Urothelium cell line (cell line): ENCODE measurements at regions not wholly inside any gene's neighbourhood (a gene's known extent, or its start where the extent isn't known, plus 50 kb on each side); places are given as distances from the start of the nearest gene placed in this dataset.

Experiments used
- DNase-seq: peaks from one replicate; pipeline ENCODE4 v3.0.0; 2011; ENCODE audit warnings: low spot score, mixed read lengths
- FAIRE-seq: peaks from 2 replicates; lab custom pipeline; 2011; peaks lifted over from hg19 to GRCh38; lab: Jason Lieb, UNC

DNA sequence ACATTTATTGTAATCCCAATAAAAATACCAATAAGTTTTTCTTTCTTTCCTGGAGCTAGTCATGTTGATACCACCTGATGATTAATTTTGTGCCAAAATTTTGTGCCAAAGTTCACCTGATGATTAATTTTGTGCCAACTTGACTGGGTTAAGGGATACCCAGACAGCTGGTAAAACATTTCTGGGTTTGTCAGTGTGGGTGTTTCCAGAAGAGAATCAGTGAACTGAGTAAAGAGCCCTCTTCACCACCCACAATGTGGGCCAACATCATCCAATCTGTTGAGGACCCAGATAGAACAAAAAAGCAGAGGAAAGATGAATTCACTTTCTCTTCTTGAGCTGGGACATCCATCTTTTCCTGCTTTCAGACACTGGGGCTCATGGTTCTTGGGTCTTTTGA is 292.9 kb downstream of the LMO7 start:
- DNase-seq (no peak), FAIRE-seq (no peak)

DNA sequence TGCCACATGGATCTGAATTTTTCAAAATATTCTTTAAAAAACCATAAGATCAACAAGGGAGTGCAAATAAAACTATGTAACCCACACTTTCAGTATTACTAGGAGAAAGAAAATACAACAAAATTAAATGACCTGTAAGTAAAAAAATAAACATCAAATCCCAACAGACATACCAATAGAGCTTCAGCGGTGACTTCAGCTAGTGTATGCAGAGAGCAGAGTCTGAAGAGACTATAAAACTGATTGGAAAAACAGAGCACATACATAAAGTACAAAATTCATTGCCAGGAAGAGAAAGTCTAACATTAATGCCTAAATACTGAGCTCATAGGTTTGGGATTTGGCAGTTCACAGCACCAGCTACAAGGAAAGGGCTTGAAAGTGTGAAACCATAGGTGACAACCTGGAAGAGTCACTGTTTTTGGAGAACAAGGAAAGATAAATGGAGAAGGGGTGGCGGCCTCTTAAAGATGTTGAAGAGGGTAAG is 291.1 kb downstream of the LMO7 start:
- no peak for DNase-seq
- FAIRE-seq: no peak

GRCh38 chr13:75920536-75920935 is 284.4 kb downstream of the LMO7 start:
- DNase-seq (no peak), FAIRE-seq (no peak)

DNA sequence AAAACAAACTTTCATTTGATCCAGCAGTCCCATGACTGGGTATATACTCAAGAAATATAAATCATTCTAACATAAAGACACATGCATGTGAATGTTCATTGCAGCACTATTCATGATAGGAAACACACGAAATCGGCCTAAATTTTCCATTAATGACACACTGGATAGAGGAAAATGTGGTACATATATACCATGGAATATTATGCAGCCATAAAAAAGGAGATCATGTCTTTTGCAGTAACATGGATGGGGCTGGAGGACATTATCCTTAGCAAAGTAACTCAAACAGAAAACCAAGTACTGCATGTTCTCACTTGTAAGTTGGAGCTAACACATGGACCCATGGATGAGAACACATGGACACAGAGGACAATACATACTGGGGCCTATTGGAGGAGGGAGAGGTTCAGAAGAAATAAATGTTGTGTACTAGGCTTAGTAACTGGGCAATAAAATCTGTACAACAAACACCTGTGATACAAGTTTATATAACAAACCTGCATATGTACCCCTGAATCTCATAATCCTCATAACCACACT is 283.6 kb downstream of the LMO7 start:
- DNase-seq (no peak), FAIRE-seq (no peak)

DNA sequence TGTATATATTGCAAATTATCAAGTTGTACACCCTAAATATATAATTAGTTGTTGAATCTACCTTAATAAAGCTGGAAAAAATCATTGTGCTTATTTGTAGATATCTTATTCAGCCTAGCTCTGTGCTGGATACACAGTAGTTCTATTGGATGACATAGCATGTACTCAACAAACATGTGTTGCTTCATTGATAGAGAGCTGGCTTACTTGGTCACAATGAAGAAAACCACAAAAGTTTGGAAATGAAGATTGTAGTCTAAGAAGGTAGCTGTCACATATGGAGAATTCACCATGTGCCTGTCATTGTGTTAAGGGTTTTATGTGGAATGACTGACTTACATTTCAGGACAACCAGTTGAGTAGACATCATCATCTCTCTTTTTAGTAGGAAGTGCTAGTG is 278.9 kb downstream of the LMO7 start:
- FAIRE-seq (no peak), DNase-seq (no peak)

- no peak for DNase-seq
- no peak for FAIRE-seq
Observed at GRCh38 chr13:75913925-75914324, 277.8 kb downstream of the LMO7 start.

- DNase-seq (no peak), FAIRE-seq (no peak)
Observed at GRCh38 chr13:75910591-75910990, 274.5 kb downstream of the LMO7 start.
